ENCODE measurements at regions not wholly inside any gene's neighbourhood (a gene's known extent, or its start where the extent isn't known, plus 50 kb on each side); places are given as distances from the start of the nearest gene placed in this dataset.

GRCh38 chr1:239676522-239677273, 290.3 kb downstream of the CHRM3 start:
- no peak for DNase-seq (ENCODE audit: low read depth, low spot score)

GRCh38 chr1:239677362-239677761, 291.0 kb downstream of the CHRM3 start:
- DNase-seq (ENCODE audit: low read depth, low spot score): no peak

- no peak for DNase-seq (ENCODE audit: low read depth, low spot score)
Measured at GRCh38 chr1:239678181-239678580, 291.8 kb downstream of the CHRM3 start.

GRCh38 chr1:239682046-239682445, 295.7 kb downstream of the CHRM3 start:
- no peak for DNase-seq (ENCODE audit: low read depth, low spot score)

- no peak for DNase-seq (ENCODE audit: low read depth, low spot score)
Measured at GRCh38 chr1:239682960-239683359, 296.6 kb downstream of the CHRM3 start.

- DNase-seq (ENCODE audit: low read depth, low spot score): no peak
Measured at GRCh38 chr1:239686386-239686785, 300.0 kb downstream of the CHRM3 start.

GRCh38 chr1:239696317-239696716, 309.9 kb downstream of the CHRM3 start:
- DNase-seq (ENCODE audit: low read depth, low spot score): no peak

GRCh38 chr1:239700667-239701066, 314.3 kb downstream of the CHRM3 start:
- no peak for DNase-seq (ENCODE audit: low read depth, low spot score)

- DNase-seq (ENCODE audit: low read depth, low spot score): no peak
Measured at GRCh38 chr1:239703075-239703474, 316.7 kb downstream of the CHRM3 start.

GRCh38 chr1:239706245-239706892, 320.0 kb downstream of the CHRM3 start:
- DNase-seq (ENCODE audit: low read depth, low spot score): no peak

- DNase-seq (ENCODE audit: low read depth, low spot score): no peak
Measured at GRCh38 chr1:239707615-239708014, 321.2 kb downstream of the CHRM3 start.

GRCh38 chr1:239708622-239709021, 322.3 kb downstream of the CHRM3 start:
- DNase-seq (ENCODE audit: low read depth, low spot score): no peak

- no peak for DNase-seq (ENCODE audit: low read depth, low spot score)
Measured at GRCh38 chr1:239711768-239712167, 325.4 kb downstream of the CHRM3 start.

- DNase-seq (ENCODE audit: low read depth, low spot score): no peak
Measured at GRCh38 chr1:239717097-239717917, 330.9 kb downstream of the CHRM3 start.

GRCh38 chr1:239717918-239718184, 331.5 kb downstream of the CHRM3 start:
- no peak for DNase-seq (ENCODE audit: low read depth, low spot score)

- DNase-seq (ENCODE audit: low read depth, low spot score): no peak
Measured at GRCh38 chr1:239718571-239718970, 332.2 kb downstream of the CHRM3 start.

GRCh38 chr1:239718997-239719628, 332.7 kb downstream of the CHRM3 start:
- DNase-seq (ENCODE audit: low read depth, low spot score): no peak

GRCh38 chr1:239719642-239720258, 333.4 kb downstream of the CHRM3 start:
- no peak for DNase-seq (ENCODE audit: low read depth, low spot score)

- no peak for DNase-seq (ENCODE audit: low read depth, low spot score)
Measured at GRCh38 chr1:239722035-239722434, 335.7 kb downstream of the CHRM3 start.

GRCh38 chr1:239723776-239724367, 337.5 kb downstream of the CHRM3 start:
- no peak for DNase-seq (ENCODE audit: low read depth, low spot score)

- DNase-seq (ENCODE audit: low read depth, low spot score): no peak
Measured at GRCh38 chr1:239725371-239725770, 339.0 kb downstream of the CHRM3 start.
